SKM-1 (cell line): ENCODE measurements at regions not wholly inside any gene's neighbourhood (a gene's known extent, or its start where the extent isn't known, plus 50 kb on each side); places are given as distances from the start of the nearest gene placed in this dataset.
"Not testable (repeated sequence)": the region's sequence is repeated elsewhere in the genome, so short reads cannot be mapped to it uniquely, and the experiment has no call there.

Source experiments
- DNase-seq: peaks from one replicate; lab custom pipeline; 2025; ENCODE audit not compliant: unreplicated experiment; lab: John Stamatoyannopoulos, UW

DNA sequence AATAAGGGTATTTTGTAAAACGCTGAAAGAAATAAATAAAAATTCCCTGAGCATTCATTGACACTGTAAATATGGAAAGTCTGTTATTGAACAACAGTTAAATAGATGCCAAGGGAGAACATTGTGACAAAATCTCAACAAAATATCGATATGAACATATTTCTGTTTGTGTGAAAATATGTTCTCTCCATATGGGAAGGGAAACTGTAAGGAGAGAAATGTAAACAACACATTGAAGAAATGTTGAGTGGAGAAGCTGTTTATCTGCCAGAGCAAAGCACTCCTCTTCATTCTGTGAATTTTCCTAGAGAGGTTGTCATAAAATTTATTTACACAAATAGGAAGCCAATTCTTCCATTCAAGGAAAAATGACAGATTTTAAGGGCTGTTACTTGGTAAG is 57.1 kb upstream of the EOMES start:
- DNase-seq: no peak

DNA sequence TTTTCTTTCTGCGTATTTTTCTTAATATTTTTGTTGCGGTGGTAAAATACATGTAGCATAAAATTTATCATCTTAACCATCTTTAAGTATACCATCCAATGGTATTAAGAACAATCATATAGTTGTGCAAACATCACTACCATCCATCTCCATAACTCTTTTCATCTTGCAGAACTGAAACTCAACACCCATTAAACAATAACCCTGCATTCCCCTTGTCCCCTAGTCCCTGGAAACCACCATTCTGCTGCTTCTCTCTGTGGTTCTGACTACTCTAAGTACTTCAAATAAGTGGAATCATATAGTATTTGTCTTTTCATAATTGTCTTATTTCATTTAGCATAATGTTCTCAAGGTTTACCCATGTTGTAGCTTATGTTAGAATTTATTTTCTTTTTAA is 67.3 kb upstream of the EOMES start:
- DNase-seq: no peak

DNA sequence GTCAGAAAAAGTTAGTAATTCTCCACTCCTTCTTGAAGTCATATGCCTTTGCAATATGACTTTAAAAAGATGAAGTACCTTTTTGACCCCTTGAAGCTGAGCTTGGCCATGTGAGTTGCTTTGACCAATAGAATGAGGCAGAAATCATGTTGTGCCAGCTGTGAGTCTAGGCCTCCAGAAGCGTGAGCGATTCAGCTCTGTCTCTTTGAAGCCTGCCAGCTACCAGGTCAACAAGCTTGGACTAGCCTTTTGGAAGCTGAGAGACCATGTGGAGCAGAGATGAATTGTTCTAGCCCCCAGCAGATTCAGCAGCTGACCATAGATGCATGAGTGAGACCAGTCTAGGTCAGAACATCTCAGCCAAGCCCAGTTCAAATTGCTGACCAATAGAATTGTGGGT is 69.8 kb upstream of the EOMES start:
- no peak for DNase-seq

DNA sequence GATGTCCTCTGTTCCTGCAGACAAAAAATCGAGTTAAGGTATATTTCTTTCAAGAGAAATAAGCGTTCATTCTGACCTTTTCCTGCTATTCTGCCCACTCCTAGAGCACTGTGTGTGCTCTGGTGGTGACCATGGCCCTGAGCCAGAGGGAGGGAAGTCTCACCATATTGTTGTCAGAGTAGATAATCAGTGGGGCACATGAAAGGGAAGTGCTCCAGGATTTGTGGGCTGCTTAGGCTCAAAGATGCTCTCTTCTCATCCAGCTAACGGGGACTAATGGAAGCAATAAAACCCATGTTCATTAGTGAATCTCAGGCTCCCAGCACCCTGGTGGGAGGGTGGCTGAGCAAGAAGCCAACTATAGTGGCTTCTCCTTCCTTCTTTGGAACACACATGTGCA is 70.7 kb upstream of the EOMES start:
- no peak for DNase-seq

DNA sequence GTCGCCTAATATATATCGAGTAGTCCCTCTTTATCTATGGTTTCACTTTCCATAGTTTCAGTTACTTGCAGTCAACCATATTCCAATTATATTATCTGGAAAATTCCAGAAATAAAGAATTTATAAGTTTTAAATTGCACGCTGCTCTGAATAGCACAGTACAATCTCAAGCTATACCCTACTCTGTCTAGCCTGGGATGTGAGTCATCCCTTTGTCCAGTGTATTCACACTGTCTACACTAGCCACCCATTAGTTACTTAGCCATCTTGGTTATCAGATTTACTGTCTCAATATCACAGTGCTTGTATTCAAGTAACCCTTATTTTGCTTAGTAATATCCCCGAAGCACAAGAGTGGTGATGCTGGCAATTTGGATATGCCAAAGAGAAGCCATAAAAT is 72.1 kb upstream of the EOMES start:
- no peak for DNase-seq

DNA sequence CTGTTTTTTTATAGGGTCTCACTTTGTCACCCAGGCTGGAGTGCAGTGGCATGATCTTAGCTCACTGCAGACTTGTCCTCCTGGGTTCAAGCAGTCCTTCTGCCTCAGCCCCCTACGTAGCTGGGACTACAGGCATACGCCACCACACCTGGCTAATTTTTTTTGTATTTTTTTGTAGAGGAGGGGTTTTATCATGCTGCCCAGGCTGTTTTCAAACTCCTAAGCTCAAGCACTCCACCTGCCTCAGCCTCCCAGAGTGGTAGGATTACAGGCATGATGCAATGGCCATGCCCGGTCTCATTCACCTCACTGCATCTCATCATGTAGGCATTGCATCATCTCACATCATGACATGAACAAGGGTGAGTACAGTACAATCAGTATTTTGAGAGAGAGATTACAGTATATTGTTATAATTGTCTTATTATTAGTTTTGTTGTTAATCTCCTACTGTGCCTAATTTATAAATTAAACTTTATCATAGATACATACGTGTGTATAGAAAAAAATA is 74.3 kb upstream of the EOMES start:
- no peak for DNase-seq

DNA sequence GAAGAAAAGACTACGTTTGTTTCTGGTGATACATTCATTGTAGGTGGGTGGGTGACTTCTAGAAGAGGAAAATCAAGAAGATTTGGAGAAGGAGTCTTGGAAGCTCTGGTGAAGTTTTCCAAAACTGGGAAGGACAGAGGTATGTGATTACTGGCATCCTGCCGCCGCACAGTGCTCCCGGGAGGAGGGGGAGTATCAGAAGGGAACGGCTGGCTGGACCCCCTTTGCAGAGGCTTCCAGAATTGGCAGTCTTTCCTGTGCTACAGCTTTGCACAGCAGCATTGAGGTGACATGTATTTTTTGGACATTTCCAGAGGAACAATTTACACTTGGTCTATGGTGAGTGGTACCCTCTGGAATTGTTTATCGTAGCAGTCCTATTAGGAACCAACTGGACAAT is 75.7 kb upstream of the EOMES start:
- DNase-seq: no peak

DNA sequence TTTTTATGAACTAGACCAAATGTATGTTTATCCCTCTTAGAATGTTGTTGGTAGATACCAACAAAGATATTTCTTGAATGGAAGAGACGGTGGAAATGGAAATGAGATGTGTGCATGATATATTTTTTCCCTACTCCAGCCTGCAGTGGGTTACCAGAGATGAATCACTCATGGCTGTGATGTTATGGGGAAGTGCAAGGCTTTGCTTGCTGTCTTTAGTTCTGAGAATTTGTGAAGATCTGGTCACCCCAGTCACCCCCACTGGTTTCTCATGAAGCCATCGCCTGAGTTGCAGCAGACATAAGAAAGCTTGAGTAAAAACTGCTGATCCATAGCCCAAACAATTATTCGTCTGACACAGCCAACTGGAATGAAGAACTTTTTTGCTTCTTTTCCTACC is 78.1 kb upstream of the EOMES start:
- DNase-seq: no peak

DNA sequence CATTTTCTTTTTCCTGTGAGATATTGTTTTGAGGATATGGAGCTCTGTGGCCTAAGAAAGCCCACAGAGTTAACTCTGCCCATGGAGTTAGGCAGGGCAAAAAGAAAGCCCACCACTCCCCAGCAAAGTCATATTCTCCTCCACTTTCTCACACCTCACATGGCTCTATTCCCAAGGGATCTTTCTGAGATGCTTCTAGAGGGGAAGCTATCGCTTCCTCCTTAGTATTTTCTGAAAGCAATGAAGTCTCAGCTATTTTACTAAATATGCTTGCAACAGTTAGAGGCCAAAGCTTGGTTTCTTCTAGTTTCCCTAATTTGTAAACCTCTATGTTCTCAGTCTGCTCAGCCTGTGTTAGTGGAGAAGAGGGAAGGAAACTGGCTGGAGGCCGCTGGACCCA is 80.3 kb upstream of the EOMES start:
- no peak for DNase-seq

DNA sequence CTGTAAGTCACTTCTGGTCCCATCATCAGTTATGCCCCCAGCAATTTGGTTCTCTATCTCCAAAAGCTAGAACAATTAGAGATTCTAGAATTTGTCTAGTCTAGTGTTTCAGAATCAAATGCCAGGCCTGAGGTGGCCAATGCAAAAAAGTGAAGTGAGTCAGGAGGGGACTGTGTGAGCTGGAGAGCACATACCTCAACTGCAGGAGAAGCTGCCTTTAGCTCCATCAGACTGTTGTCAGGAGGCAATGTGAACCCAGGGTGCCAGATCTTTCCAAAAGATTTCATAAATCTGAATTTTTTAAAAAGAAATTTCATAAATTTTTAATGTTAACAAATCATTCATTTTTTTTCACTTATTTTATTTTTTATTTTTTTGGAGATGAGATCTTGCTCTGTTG is 80.7 kb upstream of the EOMES start:
- no peak for DNase-seq

DNA sequence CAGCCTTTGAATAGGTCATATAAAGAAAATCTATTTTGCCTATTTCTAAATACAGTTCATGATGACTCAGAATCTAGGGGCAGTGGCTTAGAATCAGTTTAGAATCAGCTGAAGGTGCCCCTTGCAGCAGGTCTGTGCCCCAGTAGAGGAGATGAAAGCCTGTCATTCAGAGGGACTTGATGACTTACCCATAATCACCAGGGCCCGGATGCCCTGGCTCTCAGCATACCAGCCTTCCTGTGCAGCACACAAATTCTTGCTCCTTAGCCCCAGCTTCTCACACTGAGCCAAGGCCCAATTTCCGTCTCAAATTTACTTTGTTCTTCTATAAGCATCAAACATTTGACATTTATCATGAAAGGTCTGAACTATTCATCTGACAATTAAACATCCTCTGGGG is 83.2 kb upstream of the EOMES start:
- DNase-seq: no peak

DNA sequence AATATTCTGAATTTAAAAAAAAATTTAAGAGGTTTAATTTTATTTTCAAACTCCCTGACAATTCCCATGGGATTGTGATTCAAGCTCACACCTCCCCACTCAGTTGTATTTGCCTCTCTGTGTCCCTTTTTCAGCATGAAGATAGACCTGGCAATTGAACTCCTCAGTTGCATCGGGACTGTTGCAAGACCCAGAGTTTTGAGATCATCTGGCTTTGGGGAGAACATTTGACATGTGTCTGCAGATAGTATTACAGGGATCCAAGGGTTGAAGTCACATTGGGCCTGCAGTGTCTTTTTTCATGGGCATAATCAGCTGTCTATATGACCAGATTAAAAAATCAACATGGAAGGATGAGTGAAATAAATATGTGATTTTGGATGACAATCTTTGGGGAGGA is 91.1 kb upstream of the EOMES start:
- no peak for DNase-seq

DNA sequence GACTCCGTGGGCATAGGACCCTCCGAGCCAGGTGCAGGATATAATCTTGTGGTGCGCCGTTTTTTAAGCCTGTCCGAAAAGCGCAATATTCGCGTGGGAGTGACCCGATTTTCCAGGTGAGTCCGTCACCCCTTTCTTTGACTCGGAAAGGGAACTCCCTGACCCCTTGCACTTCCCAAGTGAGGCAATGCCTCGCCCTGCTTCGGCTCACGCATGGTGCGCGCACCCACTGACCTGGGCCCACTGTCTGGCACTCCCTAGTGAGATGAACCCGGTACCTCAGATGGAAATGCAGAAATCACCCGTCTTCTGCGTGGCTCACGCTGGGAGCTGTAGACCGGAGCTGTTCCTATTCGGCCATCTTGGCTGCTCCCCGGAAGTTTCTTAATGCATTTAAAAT is 99.5 kb upstream of the EOMES start:
- DNase-seq: not testable (repeated sequence)

DNA sequence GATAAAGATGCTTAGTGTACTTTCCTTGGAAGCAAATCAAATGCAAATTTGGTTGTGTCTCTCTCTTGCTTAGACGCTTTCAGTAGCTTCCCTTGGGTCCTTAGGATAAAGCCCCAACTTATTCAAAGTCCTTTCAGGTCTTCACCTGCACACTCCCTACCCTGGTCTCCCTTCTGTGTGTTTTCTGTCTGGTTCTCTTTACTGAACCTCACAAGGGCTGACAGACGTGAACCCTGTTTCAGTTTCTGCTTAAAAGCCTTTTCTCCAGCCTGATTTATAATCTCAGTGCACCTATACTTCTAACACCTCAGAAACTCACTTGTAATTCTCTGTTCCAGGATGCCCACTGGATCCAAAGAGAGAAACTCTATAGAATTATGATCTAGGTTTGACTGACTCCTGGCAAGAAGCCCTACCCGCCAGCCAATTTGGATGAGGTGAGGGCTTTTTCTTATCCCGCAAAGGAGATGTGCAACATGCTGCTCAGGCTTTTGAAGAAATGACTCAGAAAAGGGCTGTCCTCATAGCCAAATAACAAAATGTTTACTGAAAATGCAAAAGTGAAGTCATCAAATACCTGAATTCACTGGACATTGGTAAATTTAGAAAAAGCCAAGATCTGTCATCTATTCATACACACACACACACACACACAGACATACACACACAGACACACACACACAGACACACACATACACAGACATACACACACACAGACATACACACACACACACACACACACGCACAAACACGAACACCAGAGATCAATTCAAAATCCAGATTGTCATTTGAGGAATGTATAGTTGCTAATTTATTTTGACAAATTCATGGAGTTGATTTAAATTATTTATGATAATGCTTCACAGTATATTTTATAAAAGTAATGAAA is 102.4 kb upstream of the EOMES start:
- no peak for DNase-seq

DNA sequence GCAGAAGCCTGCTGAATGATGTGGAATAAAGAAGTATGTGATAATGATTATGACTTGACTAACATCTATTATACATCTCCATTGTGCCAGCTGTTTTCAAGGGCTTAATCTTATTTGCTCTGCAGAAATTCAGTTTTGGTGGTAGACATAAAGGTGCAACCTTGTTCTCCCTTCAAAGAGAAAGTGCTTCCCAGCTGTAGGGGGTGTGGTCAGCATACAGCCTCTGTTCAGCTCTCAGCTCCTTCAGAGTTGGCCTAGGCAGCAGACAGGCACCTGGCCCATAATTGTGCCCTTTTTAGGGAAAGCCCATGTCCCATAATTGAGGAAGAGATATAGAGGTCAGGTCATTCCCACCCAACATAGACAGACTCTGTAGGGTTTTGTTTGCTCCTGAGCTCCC is 104.3 kb upstream of the EOMES start:
- no peak for DNase-seq

DNA sequence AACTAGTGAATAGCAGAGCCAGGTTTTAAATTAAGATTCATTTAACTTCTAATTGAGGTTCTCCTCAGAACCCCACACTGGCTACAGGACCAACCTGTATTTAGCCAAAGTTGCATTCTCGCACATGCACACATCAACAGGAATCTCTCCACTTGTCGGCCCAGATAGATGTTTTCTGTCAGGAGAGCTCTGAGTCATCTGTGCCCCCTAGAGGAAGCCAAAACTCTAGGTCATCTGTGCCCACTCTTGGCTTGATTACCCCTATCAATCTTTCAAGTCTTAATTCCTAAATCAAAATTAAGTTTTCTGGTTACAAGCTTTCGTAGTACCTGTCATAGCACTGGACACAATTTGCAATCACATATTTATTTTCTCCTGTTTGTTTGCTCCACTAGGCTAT is 104.9 kb upstream of the EOMES start:
- DNase-seq: no peak

DNA sequence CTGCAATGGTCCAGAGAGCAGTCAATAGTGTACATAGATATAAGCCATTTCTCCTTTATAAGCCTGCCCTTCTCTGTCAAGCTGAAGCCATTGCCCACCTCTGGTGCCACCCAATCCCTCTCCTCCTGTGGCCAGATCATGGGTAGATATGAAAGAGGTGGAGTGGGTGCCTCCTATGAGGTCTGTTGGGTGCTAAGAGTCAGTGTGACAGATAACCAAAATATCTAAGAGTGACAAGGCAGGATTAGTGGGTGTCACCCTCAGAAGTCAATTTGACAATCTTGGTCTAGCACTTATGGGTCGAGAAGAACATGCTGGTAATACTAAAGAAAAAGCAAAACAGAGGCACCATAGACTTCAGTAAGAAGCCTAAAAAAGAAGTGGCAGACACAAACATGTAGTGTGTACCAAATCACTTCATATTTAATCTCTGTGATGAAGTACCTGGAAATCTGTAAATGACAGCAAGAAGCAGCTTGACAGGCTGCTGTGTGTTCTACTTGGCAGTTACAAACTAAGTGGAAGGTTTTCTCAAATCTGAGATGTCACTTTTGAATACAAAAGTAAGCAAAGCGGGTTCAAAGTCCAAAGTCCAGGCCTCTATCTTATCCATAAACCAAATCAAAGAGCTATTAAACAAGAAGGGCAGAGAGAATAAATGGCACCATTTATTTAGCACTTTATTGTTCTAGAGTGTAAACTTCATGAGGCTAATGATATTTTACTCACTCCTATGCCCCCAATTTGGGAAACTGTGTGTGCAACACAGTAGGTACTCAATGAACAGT is 118.9 kb upstream of the EOMES start:
- no peak for DNase-seq

DNA sequence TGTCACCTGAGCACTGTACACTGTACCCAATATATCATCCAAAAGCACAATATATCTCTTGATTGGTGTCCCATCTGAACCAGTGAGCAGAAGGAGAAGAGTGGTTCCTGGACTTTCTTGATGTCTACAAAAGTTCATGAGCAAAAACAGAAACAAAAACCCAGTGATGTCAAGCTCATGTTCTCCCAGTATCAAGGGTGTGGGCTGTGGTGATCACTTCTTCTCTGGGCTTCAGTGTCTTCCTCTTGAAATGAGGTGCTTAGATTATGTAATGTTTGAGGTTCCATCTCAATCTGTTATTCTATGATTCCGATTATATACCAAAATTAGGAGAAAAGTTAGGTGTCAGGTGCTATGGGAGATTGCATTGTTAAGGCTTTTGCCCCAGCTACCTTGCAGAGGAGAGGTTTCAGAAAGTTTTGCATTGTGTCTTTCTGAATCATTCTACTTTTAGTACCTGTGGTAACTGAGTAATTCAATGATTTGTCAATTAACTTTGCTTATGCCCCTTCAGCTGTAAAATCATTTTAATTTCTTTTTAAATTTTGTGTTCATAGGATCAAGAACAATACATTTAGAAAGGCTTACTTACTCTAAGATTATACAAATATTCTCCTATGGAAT is 122.0 kb upstream of the EOMES start:
- no peak for DNase-seq

DNA sequence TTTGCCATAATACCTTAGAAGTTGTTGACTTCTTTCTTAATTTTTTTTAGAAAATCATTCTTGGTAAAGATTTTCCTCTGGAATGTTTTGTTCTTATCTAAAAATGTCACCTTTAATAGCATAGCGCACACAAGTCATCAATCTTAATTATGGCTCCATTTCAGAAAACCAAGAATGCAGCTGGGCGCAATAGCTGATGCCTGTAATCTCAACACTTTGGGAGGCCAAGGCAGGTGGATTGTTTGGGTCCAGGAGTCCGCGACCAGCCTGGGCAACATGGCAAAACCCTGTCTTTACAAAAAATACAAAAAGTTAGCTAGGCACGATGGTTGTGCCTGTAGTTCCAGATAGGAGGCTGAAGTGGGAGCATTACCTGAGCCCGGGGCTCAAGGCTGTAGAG is 125.6 kb upstream of the EOMES start:
- no peak for DNase-seq

DNA sequence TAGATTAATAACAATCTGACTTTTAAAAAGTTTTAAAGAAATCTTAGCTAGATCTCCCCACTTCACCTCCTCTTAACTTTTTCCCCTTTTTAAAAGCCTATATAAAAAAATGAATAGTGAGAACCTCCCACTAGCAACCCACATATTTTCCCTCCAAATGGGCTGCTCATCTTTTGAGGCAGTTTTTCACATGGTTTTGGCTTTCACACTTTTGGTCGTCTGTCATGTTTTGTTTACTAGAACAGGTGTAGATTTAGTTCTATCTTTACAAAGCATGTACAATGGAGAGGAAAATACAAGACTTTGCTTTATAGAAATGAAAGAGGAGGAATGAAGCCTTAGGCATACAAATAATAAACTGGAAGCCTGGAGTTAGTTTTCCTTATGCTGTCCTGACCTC is 126.7 kb upstream of the EOMES start:
- DNase-seq: no peak

DNA sequence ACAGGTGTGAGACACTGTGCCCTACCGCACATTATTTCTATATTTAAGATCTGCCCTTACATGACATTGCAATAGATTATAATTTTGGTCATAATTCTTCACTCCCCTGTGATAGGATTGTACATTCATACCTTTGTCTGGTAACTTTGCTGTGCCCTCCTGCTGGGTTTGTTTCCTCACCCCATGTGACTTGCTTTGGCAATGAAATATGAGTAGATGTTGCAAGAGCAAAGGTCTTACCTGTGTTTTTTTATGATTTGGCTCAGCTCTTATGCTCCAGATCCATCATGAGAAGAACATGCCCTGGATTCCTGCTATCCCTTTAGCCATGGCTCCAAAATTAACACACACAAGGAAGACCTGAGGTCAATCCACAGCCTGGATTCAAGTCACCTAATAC is 137.7 kb upstream of the EOMES start:
- no peak for DNase-seq
